Neuronal stem cell (in vitro differentiated cells): ENCODE measurements at regions not wholly inside any gene's neighbourhood (a gene's known extent, or its start where the extent isn't known, plus 50 kb on each side); places are given as distances from the start of the nearest gene placed in this dataset.

Source experiments
- DNase-seq: peaks from one replicate; pipeline ENCODE4 v3.0.0-alpha.2; 2013; ENCODE audit warnings: low spot score
- H2AFZ ChIP-seq: one replicate; pipeline ENCODE4 v1.6.1; 2013; ENCODE audit warnings: mild to moderate bottlenecking, low read length, inconsistent platforms
- H2AK5ac ChIP-seq: 2 replicates; pipeline ENCODE4 v1.6.1; 2013; ENCODE audit warnings: low read depth, mild to moderate bottlenecking, inconsistent platforms, low read length, moderate library complexity, mixed read lengths
- H2BK120ac ChIP-seq: 2 replicates; pipeline ENCODE4 v1.6.1; 2013; ENCODE audit warnings: low read depth, mild to moderate bottlenecking, inconsistent platforms, low read length, moderate library complexity, mixed read lengths
- H2BK12ac ChIP-seq: one replicate; pipeline ENCODE4 v1.6.1; 2013; ENCODE audit warnings: low read length, inconsistent platforms
- H2BK15ac ChIP-seq: 2 replicates; pipeline ENCODE4 v1.6.1; 2013; ENCODE audit warnings: mild to moderate bottlenecking, low read length, inconsistent platforms, mixed read lengths
- H2BK5ac ChIP-seq: one replicate; pipeline ENCODE4 v1.6.1; 2013; ENCODE audit warnings: inconsistent platforms, mild to moderate bottlenecking, low read length, moderate library complexity
- H3K14ac ChIP-seq: one replicate; pipeline ENCODE4 v1.6.1; 2013; ENCODE audit warnings: low read length, inconsistent platforms
- H3K18ac ChIP-seq: 2 replicates; pipeline ENCODE4 v1.6.1; 2013; ENCODE audit warnings: low read length, inconsistent platforms
- H3K23ac ChIP-seq: 2 replicates; pipeline ENCODE4 v1.6.1; 2013; ENCODE audit warnings: low read depth, mild to moderate bottlenecking, mixed read lengths, low read length, inconsistent platforms; ENCODE audit not compliant: poor library complexity
- H3K27ac ChIP-seq: replicated peaks from 3 replicates; pipeline ENCODE4 v1.5.1; 2013; ENCODE audit warnings: low read length, inconsistent platforms
- H3K27me3 ChIP-seq, 3 experiments: 2 replicates each; pipeline ENCODE4 v1.6.1; 2013; ENCODE audit warnings: low read length in 3 of 3, mild to moderate bottlenecking in 2 of 3, inconsistent platforms in 1 of 3, low read depth in 1 of 3, mixed read lengths in 1 of 3, moderate library complexity in 1 of 3; ENCODE audit not compliant: control insufficient read depth in 3 of 3, insufficient read depth in 3 of 3
- H3K36me3 ChIP-seq, 2 donors: replicated peaks in 1 of 2; 2 replicates each; pipeline ENCODE4 v1.6.1; 2013; ENCODE audit warnings: low read length in 2 of 2; ENCODE audit not compliant: control insufficient read depth in 2 of 2, insufficient read depth in 2 of 2
- H3K4ac ChIP-seq: 2 replicates; pipeline ENCODE4 v1.6.1; 2013; ENCODE audit warnings: inconsistent platforms, mild to moderate bottlenecking, low read length, moderate library complexity
- H3K4me1 ChIP-seq, 2 donors: 1 replicate in 1 of 2; 2 replicates in 1 of 2; pipeline ENCODE4 v1.6.1; 2013; ENCODE audit warnings: low read length in 2 of 2, low read depth in 1 of 2; ENCODE audit not compliant: control insufficient read depth in 2 of 2, insufficient read depth in 1 of 2
- H3K4me2 ChIP-seq: one replicate; pipeline ENCODE4 v1.6.1; 2013; ENCODE audit warnings: mild to moderate bottlenecking, low read length, inconsistent platforms; ENCODE audit not compliant: insufficient read depth, poor library complexity, severe bottlenecking
- H3K4me3 ChIP-seq, 2 donors: 2 replicates each; pipeline ENCODE4 v1.5.1; 2013; ENCODE audit warnings: low read length in 2 of 2, mild to moderate bottlenecking in 2 of 2, inconsistent platforms in 1 of 2, moderate library complexity in 1 of 2
- H3K79me1 ChIP-seq: one replicate; pipeline ENCODE4 v1.6.1; 2013; ENCODE audit warnings: low read depth, mild to moderate bottlenecking, inconsistent platforms, low read length, moderate library complexity
- H3K9ac ChIP-seq: one replicate; pipeline ENCODE4 v1.6.1; 2013; ENCODE audit warnings: mild to moderate bottlenecking, low read depth, low read length, inconsistent platforms; ENCODE audit not compliant: poor library complexity
- H3K9me3 ChIP-seq, 2 donors: replicated peaks in 1 of 2; 2 replicates each; pipeline versions ENCODE3 to v1.6.1; 2013; ENCODE audit warnings: low read length in 2 of 2, mild to moderate bottlenecking in 2 of 2, inconsistent platforms in 1 of 2, low read depth in 1 of 2, mixed read lengths in 1 of 2, moderate library complexity in 1 of 2; ENCODE audit not compliant: control insufficient read depth in 2 of 2, insufficient read depth in 1 of 2
- H4K8ac ChIP-seq: one replicate; pipeline ENCODE4 v1.6.1; 2013; ENCODE audit warnings: low read depth, mild to moderate bottlenecking, inconsistent platforms, low read length, moderate library complexity
- H4K91ac ChIP-seq: one replicate; pipeline ENCODE4 v1.6.1; 2013; ENCODE audit warnings: low read length, low read depth, mild to moderate bottlenecking, inconsistent platforms; ENCODE audit not compliant: poor library complexity
- WGBS, 2 donors: extraction: QIAGEN DNeasy Blood & Tissue Kit; methylation state at CpG; one replicate each; pipeline ENCODE4 v1.1.7; 2013; ENCODE audit warnings: missing lambda C conversion rate in 2 of 2, mixed read lengths in 1 of 2; ENCODE audit not compliant: insufficient read length in 2 of 2, insufficient replicate concordance in 1 of 2; ENCODE audit errors: extremely low coverage in 2 of 2; 5-methylcytosine and 5-hydroxymethylcytosine counted together

GRCh38 chr6:30409184-30409583 is 64.2 kb downstream of the RPP21 start:
- peaks cover 2 to 6% of the 10 kb centered on the region in 2 donors for H3K9me3 ChIP-seq
- no peak overlapping the region for H2AFZ ChIP-seq
- H3K23ac ChIP-seq, result no peak overlapping the region
- H3K27me3 ChIP-seq, result peaks cover 0 to 20% (median 0%) of the 10 kb centered on the region in 3 experiments
- H2BK120ac ChIP-seq, result no peak overlapping the region
- H3K9ac ChIP-seq, result no peak overlapping the region
- no peaks in the 10 kb centered on the region for H3K79me1 ChIP-seq
- H3K4me3 ChIP-seq, result no peak overlapping the region
- no peak overlapping the region for H2AK5ac ChIP-seq
- H3K4me1 ChIP-seq, result peaks cover 0 to 5% of the 10 kb centered on the region in 2 donors
- no peak overlapping the region for H3K14ac ChIP-seq
- no peak overlapping the region for H2BK5ac ChIP-seq
- no CpG with 5 or more reads among the region's 2 CpGs for WGBS, 2 donors
- no peak for DNase-seq
- no peak overlapping the region for H3K4me2 ChIP-seq
- H2BK15ac ChIP-seq, result no peak overlapping the region
- H3K27ac ChIP-seq, result no peak overlapping the region
- no peak overlapping the region for H2BK12ac ChIP-seq
- no peaks in the 10 kb centered on the region for H3K36me3 ChIP-seq
- no peak overlapping the region for H4K8ac ChIP-seq
- H4K91ac ChIP-seq, result no peak overlapping the region
- no peak overlapping the region for H3K4ac ChIP-seq
- H3K18ac ChIP-seq, result no peak overlapping the region

GRCh38 chr6:30411515-30412207 is 66.7 kb downstream of the RPP21 start:
- H3K27me3 ChIP-seq, result peaks cover 0 to 35% (median 0%) of the 10 kb centered on the region in 3 experiments

GRCh38 chr6:30418448-30418847 is 70.9 kb upstream of the HLA-E start:
- H3K27me3 ChIP-seq, result peaks cover 0 to 56% (median 2%) of the 10 kb centered on the region in 3 experiments
- no CpG with 5 or more reads among the region's 13 CpGs for WGBS, 2 donors
- H3K79me1 ChIP-seq, result no peaks in the 10 kb centered on the region

More at GRCh38 chr6:30411515-30412207, 66.7 kb downstream of the RPP21 start:
- H3K9ac ChIP-seq, result peak overlapping the region; percentile 44
- H2AFZ ChIP-seq, result peak overlapping the region; percentile 81
- H3K4me3 ChIP-seq, result peak overlapping the region in 1 of 2 donors; percentile 30
- H3K79me1 ChIP-seq, result no peaks in the 10 kb centered on the region
- H3K27ac ChIP-seq, result no peak overlapping the region
- H3K14ac ChIP-seq, result no peak overlapping the region
- peaks cover 0 to 1% of the 10 kb centered on the region in 2 donors for H3K4me1 ChIP-seq
- no peak overlapping the region for H2BK12ac ChIP-seq
- H3K23ac ChIP-seq, result no peak overlapping the region
- WGBS, 2 donors, result no CpG with 5 or more reads among the region's 17 CpGs
- no peak overlapping the region for H3K4ac ChIP-seq
- no peak for DNase-seq
- H2AK5ac ChIP-seq, result no peak overlapping the region
- H4K8ac ChIP-seq, result no peak overlapping the region
- no peak overlapping the region for H2BK5ac ChIP-seq
- H3K36me3 ChIP-seq, result no peaks in the 10 kb centered on the region
- no peak overlapping the region for H3K4me2 ChIP-seq
- no peak overlapping the region for H3K18ac ChIP-seq
- no peak overlapping the region for H2BK15ac ChIP-seq
- H3K9me3 ChIP-seq, result peaks cover 2 to 6% of the 10 kb centered on the region in 2 donors
- H2BK120ac ChIP-seq, result no peak overlapping the region
- H4K91ac ChIP-seq, result no peak overlapping the region

GRCh38 chr6:30424549-30424948 is 64.8 kb upstream of the HLA-E start:
- H3K18ac ChIP-seq, result no peak overlapping the region
- H4K91ac ChIP-seq, result no peak overlapping the region
- H3K9me3 ChIP-seq, result no peaks in the 10 kb centered on the region
- no peak overlapping the region for H3K9ac ChIP-seq
- H2BK12ac ChIP-seq, result no peak overlapping the region
- H2BK5ac ChIP-seq, result no peak overlapping the region
- no peak overlapping the region for H2BK120ac ChIP-seq
- no peak overlapping the region for H3K27ac ChIP-seq
- no peaks in the 10 kb centered on the region for H3K4me1 ChIP-seq
- H3K4me2 ChIP-seq, result no peak overlapping the region
- no peak overlapping the region for H3K23ac ChIP-seq
- no peak for DNase-seq
- no peak overlapping the region for H3K4ac ChIP-seq
- no peak overlapping the region for H3K4me3 ChIP-seq
- no peak overlapping the region for H2BK15ac ChIP-seq
- H3K27me3 ChIP-seq, result peaks cover 0 to 11% (median 0%) of the 10 kb centered on the region in 3 experiments
- H3K79me1 ChIP-seq, result no peaks in the 10 kb centered on the region
- WGBS, 2 donors, result no CpG with 5 or more reads among the region's 3 CpGs
- H3K36me3 ChIP-seq, result no peaks in the 10 kb centered on the region
- H4K8ac ChIP-seq, result no peak overlapping the region
- H2AFZ ChIP-seq, result no peak overlapping the region
- no peak overlapping the region for H2AK5ac ChIP-seq
- no peak overlapping the region for H3K14ac ChIP-seq

More at GRCh38 chr6:30418448-30418847, 70.9 kb upstream of the HLA-E start:
- H3K27ac ChIP-seq, result no peak overlapping the region
- H3K4me1 ChIP-seq, result no peaks in the 10 kb centered on the region
- no peak overlapping the region for H2AFZ ChIP-seq
- no peak overlapping the region for H2BK5ac ChIP-seq
- peak overlapping the region; percentile 56 for H2AK5ac ChIP-seq
- no peak for DNase-seq
- H2BK120ac ChIP-seq, result no peak overlapping the region
- H3K4me3 ChIP-seq, result peak overlapping the region in 1 of 2 donors; percentile 60
- H4K8ac ChIP-seq, result no peak overlapping the region
- H4K91ac ChIP-seq, result no peak overlapping the region
- H3K36me3 ChIP-seq, result no peaks in the 10 kb centered on the region
- H3K18ac ChIP-seq, result peak overlapping the region; percentile 19
- H3K23ac ChIP-seq, result no peak overlapping the region
- H3K14ac ChIP-seq, result peak overlapping the region; percentile 82
- no peaks in the 10 kb centered on the region for H3K9me3 ChIP-seq
- no peak overlapping the region for H3K4me2 ChIP-seq
- no peak overlapping the region for H2BK12ac ChIP-seq
- H3K9ac ChIP-seq, result no peak overlapping the region
- no peak overlapping the region for H3K4ac ChIP-seq
- H2BK15ac ChIP-seq, result no peak overlapping the region
